GM23338 (cell line): ENCODE measurements at regions not wholly inside any gene's neighbourhood (a gene's known extent, or its start where the extent isn't known, plus 50 kb on each side); places are given as distances from the start of the nearest gene placed in this dataset.

Experiments
- ATAC-seq: fragments of 200-7000 bp; cut with Tn5 transposase; 3 replicates; pipeline ENCODE4 v1.9.1; 2020
- DNase-seq: peaks from one replicate; pipeline ENCODE4 v3.0.0-alpha.2; 2015; ENCODE audit warnings: low spot score
- H2AFZ ChIP-seq: fragments of 200-600 bp; sonication (generic); 2 replicates; pipeline ENCODE4 v1.8.0; 2016; ENCODE audit warnings: antibody characterized with exemption, mild to moderate bottlenecking, moderate library complexity
- H3F3A ChIP-seq: fragments of 200-600 bp; sonication (generic); replicated peaks from 2 replicates; pipeline ENCODE4 v1.8.0; 2017; ENCODE audit warnings: antibody characterized with exemption, mixed run types, low read depth
- H3K27ac ChIP-seq: fragments of 200-600 bp; sonication (generic); 2 replicates; pipeline ENCODE4 v1.6.1; 2016; ENCODE audit warnings: low read depth
- H3K27me3 ChIP-seq: fragments of 200-600 bp; sonication (generic); 2 replicates; pipeline ENCODE4 v1.8.0; 2016; ENCODE audit warnings: mild to moderate bottlenecking, mixed run types, moderate library complexity; ENCODE audit not compliant: insufficient read depth
- H3K36me3 ChIP-seq: fragments of 200-600 bp; sonication (generic); 2 replicates; pipeline ENCODE4 v1.8.0; 2016; ENCODE audit warnings: mild to moderate bottlenecking; ENCODE audit not compliant: insufficient read depth
- H3K4me1 ChIP-seq: fragments of 200-600 bp; sonication (generic); 2 replicates; pipeline ENCODE4 v1.8.0; 2016; ENCODE audit warnings: mild to moderate bottlenecking, moderate library complexity; ENCODE audit not compliant: insufficient read depth
- H3K4me2 ChIP-seq: fragments of 200-600 bp; sonication (generic); 2 replicates; pipeline ENCODE4 v1.7.1; 2017; ENCODE audit warnings: mixed run types
- H3K4me3 ChIP-seq: fragments of 200-600 bp; sonication (generic); 2 replicates; pipeline ENCODE4 v1.6.1; 2016; ENCODE audit warnings: mixed run types
- H3K79me2 ChIP-seq: fragments of 200-600 bp; sonication (generic); replicated peaks from 2 replicates; pipeline ENCODE4 v1.8.0; 2017; ENCODE audit warnings: mild to moderate bottlenecking; ENCODE audit not compliant: insufficient read depth
- H3K9me2 ChIP-seq: fragments of 200-600 bp; sonication (generic); 2 replicates; pipeline ENCODE4 v1.8.0; 2017; ENCODE audit not compliant: insufficient read depth
- H4K20me1 ChIP-seq: fragments of 200-600 bp; sonication (generic); replicated peaks from 2 replicates; pipeline ENCODE4 v1.8.0; 2017; ENCODE audit warnings: mild to moderate bottlenecking; ENCODE audit not compliant: insufficient read depth
- H3K27ac Mint-ChIP-seq: 2 replicates; pipeline ENCODE4 v1.8.0; 2020; ENCODE audit warnings: inconsistent platforms, mild to moderate bottlenecking, moderate library complexity, mixed read lengths
- H3K27me3 Mint-ChIP-seq: 3 replicates; pipeline ENCODE4 v1.8.0; 2022; ENCODE audit warnings: low read depth, mild to moderate bottlenecking, moderate library complexity, mixed read lengths, inconsistent platforms; ENCODE audit not compliant: insufficient read depth, poor library complexity
- H3K36me3 Mint-ChIP-seq: 3 replicates; pipeline ENCODE4 v1.8.0; 2021; ENCODE audit warnings: low read depth, mild to moderate bottlenecking, inconsistent platforms, moderate library complexity, mixed read lengths
- H3K4me1 Mint-ChIP-seq: 3 replicates; pipeline ENCODE4 v1.8.0; 2020; ENCODE audit warnings: mild to moderate bottlenecking, inconsistent platforms, mixed read lengths
- H3K4me3 Mint-ChIP-seq: 3 replicates; pipeline ENCODE4 v1.8.0; 2021; ENCODE audit warnings: moderate library complexity, mild to moderate bottlenecking, inconsistent platforms, mixed read lengths
- H3K9me3 Mint-ChIP-seq: 3 replicates; pipeline ENCODE4 v1.8.0; 2020; ENCODE audit warnings: moderate library complexity, mild to moderate bottlenecking, inconsistent platforms, mixed read lengths
- CREB1 ChIP-seq: fragments of 250-450 bp; sonication (Bioruptor Pico); IDR thresholded peaks from 2 replicates; pipeline ENCODE4 v1.5.0; 2020; ENCODE audit warnings: low read depth, mild to moderate bottlenecking, moderate library complexity
- EZH2 ChIP-seq: fragments of 200-600 bp; sonication (generic); IDR thresholded peaks from one replicate; pipeline ENCODE4 v1.8.0; 2017; ENCODE audit warnings: antibody characterized with exemption, mild to moderate bottlenecking, low read depth; ENCODE audit not compliant: unreplicated experiment
- EZH2phosphoT487 ChIP-seq: fragments of 200-600 bp; sonication (generic); IDR thresholded peaks from one replicate; pipeline ENCODE4 v1.8.1; 2018; ENCODE audit warnings: antibody characterized with exemption; ENCODE audit not compliant: unreplicated experiment
- JUNB ChIP-seq: IDR thresholded peaks from one replicate; pipeline ENCODE4 v1.6.1; 2016; ENCODE audit warnings: antibody characterized with exemption; ENCODE audit not compliant: unreplicated experiment
- NANOG ChIP-seq: IDR thresholded peaks from 2 replicates; pipeline ENCODE4 v1.6.1; 2016; ENCODE audit warnings: antibody characterized with exemption, borderline replicate concordance
- POLR2AphosphoS5 ChIP-seq: IDR thresholded peaks from 2 replicates; pipeline ENCODE4 v1.6.1; 2016; ENCODE audit warnings: antibody characterized with exemption, low read depth
- STAT1 ChIP-seq: IDR thresholded peaks from one replicate; pipeline ENCODE4 v1.6.1; 2016; ENCODE audit warnings: antibody characterized with exemption; ENCODE audit not compliant: unreplicated experiment
- ZNF114 ChIP-seq: fragments of 250-450 bp; sonication (Bioruptor Pico); IDR thresholded peaks from 2 replicates; pipeline ENCODE4 v1.5.0; 2020; ENCODE audit warnings: mild to moderate bottlenecking, moderate library complexity
- ZNF331 ChIP-seq: fragments of 250-450 bp; sonication (Bioruptor Pico); IDR thresholded peaks from 2 replicates; pipeline ENCODE4 v1.5.0; 2020; ENCODE audit warnings: low read depth, mild to moderate bottlenecking, moderate library complexity
- TF ChIP-seq, protein P1 (sequence below), 2 experiments: fragments of 200-600 bp in 1 of 2; sonication (generic) in 1 of 2; conservative IDR thresholded peaks; 2 replicates each; pipeline versions ENCODE4 v1.5.1 to v1.6.1; 2016 to 2017; ENCODE audit warnings: antibody characterized with exemption in 2 of 2, low read depth in 2 of 2, mild to moderate bottlenecking in 2 of 2, moderate library complexity in 1 of 2
- TF ChIP-seq, protein P2 (sequence below): fragments of 250-450 bp; sonication (Bioruptor Pico); IDR thresholded peaks from 2 replicates; pipeline ENCODE4 v1.5.0; 2020; ENCODE audit warnings: mild to moderate bottlenecking, moderate library complexity
- TF ChIP-seq, protein P3 (sequence below): IDR thresholded peaks from one replicate; pipeline ENCODE4 v1.6.1; 2018; ENCODE audit warnings: antibody characterized with exemption; ENCODE audit not compliant: unreplicated experiment
- TF ChIP-seq, protein P4 (sequence below): IDR thresholded peaks from 2 replicates; pipeline ENCODE4 v1.6.1; 2016; ENCODE audit warnings: antibody characterized with exemption

DNA sequence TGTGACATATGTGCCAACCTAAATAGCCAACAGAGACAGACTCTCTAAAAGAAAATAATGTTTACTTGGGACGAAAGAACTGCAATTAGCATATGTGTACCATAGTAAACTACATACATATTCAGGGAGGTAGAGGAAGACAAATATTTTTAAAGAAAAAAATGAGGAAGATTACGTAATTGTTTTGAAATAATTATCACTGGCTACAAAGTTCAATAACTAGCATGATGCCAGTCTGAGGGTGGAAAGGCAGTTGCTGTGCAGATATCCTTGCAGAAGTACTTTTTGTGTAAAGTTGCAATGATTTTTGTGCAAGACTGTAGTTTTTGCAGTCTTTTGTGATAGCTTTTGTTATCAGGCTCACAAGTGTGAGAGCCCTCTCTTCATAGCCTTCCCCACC is 103.3 kb upstream of the ANO5 start:
- H3K27ac ChIP-seq: no peak overlapping the region
- H3K79me2 ChIP-seq: no peaks in the 10 kb centered on the region
- no peak overlapping the region for H2AFZ ChIP-seq
- Mint-ChIP-seq H3K36me3 (no peaks in the 10 kb centered on the region), H3K27me3 (no peaks in the 10 kb centered on the region), H3K4me3 (no peak overlapping the region), H3K27ac (no peak overlapping the region), H3K4me1 (no peaks in the 10 kb centered on the region), H3K9me3 (no peaks in the 10 kb centered on the region)
- no peak for DNase-seq
- no peaks in the 10 kb centered on the region for H3K36me3 ChIP-seq
- TF ChIP-seq, protein P1, sequence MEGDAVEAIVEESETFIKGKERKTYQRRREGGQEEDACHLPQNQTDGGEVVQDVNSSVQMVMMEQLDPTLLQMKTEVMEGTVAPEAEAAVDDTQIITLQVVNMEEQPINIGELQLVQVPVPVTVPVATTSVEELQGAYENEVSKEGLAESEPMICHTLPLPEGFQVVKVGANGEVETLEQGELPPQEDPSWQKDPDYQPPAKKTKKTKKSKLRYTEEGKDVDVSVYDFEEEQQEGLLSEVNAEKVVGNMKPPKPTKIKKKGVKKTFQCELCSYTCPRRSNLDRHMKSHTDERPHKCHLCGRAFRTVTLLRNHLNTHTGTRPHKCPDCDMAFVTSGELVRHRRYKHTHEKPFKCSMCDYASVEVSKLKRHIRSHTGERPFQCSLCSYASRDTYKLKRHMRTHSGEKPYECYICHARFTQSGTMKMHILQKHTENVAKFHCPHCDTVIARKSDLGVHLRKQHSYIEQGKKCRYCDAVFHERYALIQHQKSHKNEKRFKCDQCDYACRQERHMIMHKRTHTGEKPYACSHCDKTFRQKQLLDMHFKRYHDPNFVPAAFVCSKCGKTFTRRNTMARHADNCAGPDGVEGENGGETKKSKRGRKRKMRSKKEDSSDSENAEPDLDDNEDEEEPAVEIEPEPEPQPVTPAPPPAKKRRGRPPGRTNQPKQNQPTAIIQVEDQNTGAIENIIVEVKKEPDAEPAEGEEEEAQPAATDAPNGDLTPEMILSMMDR (conservative IDR thresholded peaks at IDR 0.05; ENCODE audit: low read depth in 2 of 2): no peak
- TF ChIP-seq, protein P2, sequence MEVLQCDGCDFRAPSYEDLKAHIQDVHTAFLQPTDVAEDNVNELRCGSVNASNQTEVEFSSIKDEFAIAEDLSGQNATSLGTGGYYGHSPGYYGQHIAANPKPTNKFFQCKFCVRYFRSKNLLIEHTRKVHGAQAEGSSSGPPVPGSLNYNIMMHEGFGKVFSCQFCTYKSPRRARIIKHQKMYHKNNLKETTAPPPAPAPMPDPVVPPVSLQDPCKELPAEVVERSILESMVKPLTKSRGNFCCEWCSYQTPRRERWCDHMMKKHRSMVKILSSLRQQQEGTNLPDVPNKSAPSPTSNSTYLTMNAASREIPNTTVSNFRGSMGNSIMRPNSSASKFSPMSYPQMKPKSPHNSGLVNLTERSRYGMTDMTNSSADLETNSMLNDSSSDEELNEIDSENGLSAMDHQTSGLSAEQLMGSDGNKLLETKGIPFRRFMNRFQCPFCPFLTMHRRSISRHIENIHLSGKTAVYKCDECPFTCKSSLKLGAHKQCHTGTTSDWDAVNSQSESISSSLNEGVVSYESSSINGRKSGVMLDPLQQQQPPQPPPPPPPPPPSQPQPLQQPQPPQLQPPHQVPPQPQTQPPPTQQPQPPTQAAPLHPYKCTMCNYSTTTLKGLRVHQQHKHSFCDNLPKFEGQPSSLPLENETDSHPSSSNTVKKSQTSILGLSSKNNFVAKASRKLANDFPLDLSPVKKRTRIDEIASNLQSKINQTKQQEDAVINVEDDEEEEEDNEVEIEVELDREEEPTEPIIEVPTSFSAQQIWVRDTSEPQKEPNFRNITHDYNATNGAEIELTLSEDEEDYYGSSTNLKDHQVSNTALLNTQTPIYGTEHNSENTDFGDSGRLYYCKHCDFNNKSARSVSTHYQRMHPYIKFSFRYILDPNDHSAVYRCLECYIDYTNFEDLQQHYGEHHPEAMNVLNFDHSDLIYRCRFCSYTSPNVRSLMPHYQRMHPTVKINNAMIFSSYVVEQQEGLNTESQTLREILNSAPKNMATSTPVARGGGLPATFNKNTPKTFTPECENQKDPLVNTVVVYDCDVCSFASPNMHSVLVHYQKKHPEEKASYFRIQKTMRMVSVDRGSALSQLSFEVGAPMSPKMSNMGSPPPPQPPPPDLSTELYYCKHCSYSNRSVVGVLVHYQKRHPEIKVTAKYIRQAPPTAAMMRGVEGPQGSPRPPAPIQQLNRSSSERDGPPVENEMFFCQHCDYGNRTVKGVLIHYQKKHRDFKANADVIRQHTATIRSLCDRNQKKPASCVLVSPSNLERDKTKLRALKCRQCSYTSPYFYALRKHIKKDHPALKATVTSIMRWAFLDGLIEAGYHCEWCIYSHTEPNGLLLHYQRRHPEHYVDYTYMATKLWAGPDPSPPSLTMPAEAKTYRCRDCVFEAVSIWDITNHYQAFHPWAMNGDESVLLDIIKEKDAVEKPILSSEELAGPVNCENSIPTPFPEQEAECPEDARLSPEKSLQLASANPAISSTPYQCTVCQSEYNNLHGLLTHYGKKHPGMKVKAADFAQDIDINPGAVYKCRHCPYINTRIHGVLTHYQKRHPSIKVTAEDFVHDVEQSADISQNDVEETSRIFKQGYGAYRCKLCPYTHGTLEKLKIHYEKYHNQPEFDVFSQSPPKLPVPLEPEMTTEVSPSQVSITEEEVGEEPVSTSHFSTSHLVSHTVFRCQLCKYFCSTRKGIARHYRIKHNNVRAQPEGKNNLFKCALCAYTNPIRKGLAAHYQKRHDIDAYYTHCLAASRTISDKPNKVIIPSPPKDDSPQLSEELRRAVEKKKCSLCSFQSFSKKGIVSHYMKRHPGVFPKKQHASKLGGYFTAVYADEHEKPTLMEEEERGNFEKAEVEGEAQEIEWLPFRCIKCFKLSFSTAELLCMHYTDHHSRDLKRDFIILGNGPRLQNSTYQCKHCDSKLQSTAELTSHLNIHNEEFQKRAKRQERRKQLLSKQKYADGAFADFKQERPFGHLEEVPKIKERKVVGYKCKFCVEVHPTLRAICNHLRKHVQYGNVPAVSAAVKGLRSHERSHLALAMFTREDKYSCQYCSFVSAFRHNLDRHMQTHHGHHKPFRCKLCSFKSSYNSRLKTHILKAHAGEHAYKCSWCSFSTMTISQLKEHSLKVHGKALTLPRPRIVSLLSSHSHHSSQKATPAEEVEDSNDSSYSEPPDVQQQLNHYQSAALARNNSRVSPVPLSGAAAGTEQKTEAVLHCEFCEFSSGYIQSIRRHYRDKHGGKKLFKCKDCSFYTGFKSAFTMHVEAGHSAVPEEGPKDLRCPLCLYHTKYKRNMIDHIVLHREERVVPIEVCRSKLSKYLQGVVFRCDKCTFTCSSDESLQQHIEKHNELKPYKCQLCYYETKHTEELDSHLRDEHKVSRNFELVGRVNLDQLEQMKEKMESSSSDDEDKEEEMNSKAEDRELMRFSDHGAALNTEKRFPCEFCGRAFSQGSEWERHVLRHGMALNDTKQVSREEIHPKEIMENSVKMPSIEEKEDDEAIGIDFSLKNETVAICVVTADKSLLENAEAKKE (CRISPR knock-in tag): no peak
- TF ChIP-seq POLR2AphosphoS5 (no peak), NANOG (no peak), STAT1 (no peak), CREB1 (no peak), JUNB (no peak), EZH2phosphoT487 (no peak), EZH2 (no peak), ZNF331 (no peak), ZNF114 (CRISPR knock-in tag) (no peak)
- TF ChIP-seq, protein P3, sequence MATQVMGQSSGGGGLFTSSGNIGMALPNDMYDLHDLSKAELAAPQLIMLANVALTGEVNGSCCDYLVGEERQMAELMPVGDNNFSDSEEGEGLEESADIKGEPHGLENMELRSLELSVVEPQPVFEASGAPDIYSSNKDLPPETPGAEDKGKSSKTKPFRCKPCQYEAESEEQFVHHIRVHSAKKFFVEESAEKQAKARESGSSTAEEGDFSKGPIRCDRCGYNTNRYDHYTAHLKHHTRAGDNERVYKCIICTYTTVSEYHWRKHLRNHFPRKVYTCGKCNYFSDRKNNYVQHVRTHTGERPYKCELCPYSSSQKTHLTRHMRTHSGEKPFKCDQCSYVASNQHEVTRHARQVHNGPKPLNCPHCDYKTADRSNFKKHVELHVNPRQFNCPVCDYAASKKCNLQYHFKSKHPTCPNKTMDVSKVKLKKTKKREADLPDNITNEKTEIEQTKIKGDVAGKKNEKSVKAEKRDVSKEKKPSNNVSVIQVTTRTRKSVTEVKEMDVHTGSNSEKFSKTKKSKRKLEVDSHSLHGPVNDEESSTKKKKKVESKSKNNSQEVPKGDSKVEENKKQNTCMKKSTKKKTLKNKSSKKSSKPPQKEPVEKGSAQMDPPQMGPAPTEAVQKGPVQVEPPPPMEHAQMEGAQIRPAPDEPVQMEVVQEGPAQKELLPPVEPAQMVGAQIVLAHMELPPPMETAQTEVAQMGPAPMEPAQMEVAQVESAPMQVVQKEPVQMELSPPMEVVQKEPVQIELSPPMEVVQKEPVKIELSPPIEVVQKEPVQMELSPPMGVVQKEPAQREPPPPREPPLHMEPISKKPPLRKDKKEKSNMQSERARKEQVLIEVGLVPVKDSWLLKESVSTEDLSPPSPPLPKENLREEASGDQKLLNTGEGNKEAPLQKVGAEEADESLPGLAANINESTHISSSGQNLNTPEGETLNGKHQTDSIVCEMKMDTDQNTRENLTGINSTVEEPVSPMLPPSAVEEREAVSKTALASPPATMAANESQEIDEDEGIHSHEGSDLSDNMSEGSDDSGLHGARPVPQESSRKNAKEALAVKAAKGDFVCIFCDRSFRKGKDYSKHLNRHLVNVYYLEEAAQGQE: no peak
- TF ChIP-seq, protein P4, sequence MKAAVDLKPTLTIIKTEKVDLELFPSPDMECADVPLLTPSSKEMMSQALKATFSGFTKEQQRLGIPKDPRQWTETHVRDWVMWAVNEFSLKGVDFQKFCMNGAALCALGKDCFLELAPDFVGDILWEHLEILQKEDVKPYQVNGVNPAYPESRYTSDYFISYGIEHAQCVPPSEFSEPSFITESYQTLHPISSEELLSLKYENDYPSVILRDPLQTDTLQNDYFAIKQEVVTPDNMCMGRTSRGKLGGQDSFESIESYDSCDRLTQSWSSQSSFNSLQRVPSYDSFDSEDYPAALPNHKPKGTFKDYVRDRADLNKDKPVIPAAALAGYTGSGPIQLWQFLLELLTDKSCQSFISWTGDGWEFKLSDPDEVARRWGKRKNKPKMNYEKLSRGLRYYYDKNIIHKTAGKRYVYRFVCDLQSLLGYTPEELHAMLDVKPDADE: no peak
- H3K9me2 ChIP-seq: no peaks in the 10 kb centered on the region
- H4K20me1 ChIP-seq: no peaks in the 10 kb centered on the region
- H3K27me3 ChIP-seq: no peaks in the 10 kb centered on the region
- no peak overlapping the region for H3K4me2 ChIP-seq
- ATAC-seq: no peak
- no peak overlapping the region for H3K4me3 ChIP-seq
- no peaks in the 10 kb centered on the region for H3F3A ChIP-seq
- no peaks in the 10 kb centered on the region for H3K4me1 ChIP-seq
